Medulla oblongata (tissue), 1 donor: ENCODE measurements at regions not wholly inside any gene's neighbourhood (a gene's known extent, or its start where the extent isn't known, plus 50 kb on each side); places are given as distances from the start of the nearest gene placed in this dataset.
"Not testable (repeated sequence)": the region's sequence is repeated elsewhere in the genome, so short reads cannot be mapped to it uniquely, and the experiment has no call there.

Experiments
- DNase-seq: peaks from one replicate; pipeline ENCODE4 v3.0.0-alpha.2; 2015; ENCODE audit errors: extremely low spot score

DNA sequence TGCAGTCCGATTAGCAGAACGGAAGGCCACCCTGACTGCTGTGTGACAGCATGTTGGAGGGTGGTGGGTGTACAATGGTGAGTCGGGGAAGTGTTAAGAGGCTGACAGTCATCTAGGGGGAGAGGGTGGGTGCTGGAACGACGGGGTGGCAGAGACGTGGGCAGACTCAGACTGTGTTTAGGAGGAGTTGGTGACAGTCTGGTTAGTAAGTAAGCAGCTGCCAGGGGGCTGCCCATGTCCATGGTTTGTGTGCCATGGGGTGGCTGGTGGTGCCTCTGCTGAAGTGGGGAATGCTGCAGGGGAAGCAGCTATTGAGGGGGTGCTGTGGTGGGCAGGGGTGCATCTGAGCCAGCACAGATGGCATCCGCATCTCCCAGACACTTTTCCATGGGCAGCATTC is 51.3 kb upstream of the BOD1 start:
- DNase-seq = no peak

DNA sequence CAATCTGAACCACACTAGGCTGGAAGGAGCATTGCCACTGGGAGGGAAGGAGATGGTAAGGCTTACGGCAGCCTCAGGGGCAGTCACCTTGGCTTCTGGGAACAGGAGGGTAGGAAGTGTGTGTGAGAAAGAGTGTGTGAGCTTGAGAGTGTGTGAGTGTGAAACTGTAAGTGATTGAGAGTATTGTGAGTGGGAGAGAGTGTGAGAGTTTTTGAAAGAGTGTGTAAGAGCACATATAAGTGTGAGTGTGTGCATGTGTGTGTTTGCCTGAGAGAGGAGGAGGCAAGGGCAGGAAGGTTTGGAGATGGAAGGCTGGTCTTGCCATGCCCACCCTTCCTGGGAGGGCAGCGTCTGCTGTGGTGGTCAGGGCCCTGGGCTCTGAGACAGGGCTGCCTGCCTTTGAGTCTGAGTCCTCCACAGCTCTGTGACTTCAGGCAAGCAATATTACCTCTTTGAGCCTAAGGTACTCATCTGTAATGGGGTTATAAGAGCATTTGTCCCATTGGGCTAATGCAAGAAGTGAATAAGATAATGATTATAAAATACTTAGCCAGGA is 51.9 kb upstream of the BOD1 start:
- no peak for DNase-seq

DNA sequence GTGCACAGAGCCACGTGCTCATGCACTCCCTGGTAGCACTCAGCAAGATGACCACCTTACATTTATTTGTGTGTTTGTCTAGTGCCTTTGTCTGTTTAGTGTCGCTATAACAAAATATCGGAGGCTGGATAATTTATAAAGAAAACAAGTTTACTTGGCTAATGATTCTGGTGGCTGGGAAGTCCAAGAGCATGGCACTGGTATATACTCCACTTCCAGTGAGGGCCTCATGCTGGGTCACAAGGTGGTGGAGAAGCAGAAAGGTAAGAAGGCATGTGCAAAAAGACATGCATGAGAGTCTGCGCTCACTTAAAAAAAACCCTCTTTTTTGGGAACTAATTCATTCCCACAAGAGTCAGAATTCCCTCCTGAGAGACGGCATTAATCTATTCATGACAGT is 52.5 kb upstream of the BOD1 start:
- no peak for DNase-seq

DNA sequence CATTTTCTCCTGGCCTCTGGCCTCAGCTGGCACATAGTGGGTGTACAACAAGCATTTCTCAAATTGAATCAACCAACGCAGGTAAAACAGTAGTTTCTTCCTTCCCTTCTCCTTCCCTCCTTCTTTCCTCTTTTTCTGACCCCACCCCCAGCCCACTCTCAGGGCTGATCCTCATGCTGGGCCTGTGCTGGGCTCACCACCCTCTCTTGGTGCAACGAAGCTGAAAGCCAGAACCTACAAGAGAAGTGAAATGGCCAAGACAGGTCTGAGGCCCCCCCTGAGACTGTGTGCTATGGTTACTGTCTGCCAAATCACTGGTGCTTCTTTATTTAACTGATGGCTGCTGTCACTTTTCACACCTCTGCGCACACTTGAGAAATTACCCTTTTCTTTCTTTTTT is 53.0 kb upstream of the BOD1 start:
- DNase-seq = no peak

DNA sequence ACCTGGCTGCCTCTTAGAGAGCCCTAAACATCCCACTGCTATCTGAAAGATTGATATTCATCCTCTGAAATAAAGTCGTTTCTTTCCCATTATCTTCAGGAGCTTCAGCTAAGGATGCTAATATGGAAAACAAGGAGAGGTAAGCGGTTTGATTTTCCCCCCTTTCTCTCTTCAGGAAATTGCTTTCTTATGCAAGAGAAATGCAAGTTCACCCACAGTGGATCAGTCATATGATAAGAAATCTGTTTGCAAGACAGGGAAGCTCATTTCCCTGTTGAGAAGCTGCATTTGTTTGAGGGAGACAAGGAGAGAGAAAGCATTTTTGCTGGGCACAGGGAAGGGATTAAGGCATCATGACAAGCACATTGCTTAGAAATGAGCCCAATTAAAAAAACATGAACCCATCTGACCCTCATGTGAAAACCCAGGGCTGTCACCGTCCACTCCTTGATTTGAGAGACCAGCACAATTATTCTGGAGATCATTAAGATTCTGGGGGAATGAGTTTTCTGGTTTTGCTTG is 53.7 kb upstream of the BOD1 start:
- DNase-seq = peak; percentile 56

DNA sequence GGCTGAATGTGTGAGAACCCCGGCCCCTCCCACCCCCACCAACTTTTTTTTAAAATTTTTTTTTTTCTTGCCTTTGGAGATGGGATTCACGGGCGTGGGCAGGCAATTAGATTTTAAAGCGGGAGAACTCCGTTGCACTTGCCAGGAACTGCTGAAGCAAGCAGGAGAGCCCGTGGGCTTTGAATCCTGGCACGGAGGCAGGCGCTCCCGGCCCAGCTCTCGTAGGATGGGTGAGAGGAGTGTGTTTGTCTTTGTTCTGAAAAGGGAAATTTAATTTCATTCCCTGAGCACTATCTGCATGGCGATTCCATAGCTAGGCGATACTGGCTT is 54.3 kb upstream of the BOD1 start:
- no peak for DNase-seq

DNA sequence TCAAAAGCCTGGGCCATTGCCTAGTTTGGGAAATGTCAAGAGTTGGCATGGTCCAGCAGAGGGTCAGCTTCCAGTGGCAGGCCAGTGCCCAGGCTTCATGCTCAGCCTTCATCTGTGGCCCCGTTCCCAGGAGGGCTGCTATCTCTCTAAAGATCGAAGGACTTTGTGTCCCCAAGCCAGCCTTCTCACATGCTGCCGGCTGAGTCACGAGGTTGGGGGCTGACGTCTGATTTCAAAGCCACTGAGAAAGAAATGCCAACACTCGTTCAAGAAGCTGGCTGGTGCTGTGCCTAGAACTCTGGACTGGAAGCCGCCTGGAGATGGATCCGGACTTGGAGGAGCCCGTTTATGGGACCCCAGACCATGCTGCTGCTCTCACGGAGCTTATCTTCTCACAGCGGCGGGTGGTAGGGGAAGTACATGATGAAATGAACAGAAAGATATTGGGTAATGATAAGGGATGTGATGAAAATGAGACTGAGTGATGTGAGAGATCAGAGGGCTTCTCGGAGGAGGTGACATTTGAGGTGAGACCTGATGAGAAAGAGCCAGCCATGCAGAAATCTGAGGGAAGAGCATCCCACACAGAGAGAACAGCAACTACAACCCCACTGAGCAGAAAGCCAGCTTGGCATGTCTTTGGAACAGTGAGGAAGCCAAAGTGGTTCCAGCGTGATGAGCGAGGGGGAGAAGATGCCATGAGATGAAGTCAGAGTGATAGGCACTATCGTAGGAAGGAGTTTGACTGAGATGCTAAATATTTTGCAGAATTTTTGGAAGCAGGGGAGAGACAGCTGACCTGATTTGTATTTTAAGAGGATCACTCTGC is 54.9 kb upstream of the BOD1 start:
- peak; percentile 87 for DNase-seq

DNA sequence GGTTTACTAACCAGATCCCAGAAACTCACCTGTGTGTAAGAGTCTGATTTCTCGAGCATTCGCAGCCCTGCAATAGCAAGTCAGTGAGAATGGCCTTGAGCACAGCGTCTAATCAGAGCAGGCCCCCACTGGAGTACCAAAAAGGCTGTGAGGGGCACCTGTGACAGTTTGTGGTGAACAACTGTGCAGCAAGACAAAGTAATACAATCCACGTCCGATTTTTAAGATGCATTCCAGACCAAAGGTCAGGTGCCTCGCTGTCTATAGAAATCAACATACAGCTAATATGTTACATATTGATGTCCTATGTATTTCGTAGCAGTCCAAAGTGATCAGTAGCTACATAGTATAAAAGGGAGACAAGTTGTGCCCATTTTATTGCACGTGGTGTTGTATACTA is 55.7 kb upstream of the BOD1 start:
- no peak for DNase-seq

DNA sequence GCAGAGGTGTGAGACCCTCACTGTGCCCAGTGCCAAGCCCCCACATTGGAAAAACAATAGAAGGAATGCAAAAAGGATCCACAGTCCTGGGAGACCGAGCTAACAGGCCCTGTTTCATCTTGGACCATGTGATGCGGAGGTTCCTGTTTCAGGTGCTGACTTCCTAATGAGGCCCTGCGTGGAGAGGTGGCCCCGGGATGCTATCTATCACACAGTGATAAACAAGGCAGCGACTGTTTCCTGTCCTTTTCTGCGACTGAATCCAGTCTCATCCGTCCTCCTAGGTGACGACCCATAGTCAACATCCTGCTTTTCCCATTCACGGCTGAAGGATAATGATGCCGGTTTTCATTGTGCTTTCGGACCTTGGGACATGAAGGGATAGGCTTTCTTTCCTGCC is 56.4 kb upstream of the BOD1 start:
- no peak for DNase-seq

DNA sequence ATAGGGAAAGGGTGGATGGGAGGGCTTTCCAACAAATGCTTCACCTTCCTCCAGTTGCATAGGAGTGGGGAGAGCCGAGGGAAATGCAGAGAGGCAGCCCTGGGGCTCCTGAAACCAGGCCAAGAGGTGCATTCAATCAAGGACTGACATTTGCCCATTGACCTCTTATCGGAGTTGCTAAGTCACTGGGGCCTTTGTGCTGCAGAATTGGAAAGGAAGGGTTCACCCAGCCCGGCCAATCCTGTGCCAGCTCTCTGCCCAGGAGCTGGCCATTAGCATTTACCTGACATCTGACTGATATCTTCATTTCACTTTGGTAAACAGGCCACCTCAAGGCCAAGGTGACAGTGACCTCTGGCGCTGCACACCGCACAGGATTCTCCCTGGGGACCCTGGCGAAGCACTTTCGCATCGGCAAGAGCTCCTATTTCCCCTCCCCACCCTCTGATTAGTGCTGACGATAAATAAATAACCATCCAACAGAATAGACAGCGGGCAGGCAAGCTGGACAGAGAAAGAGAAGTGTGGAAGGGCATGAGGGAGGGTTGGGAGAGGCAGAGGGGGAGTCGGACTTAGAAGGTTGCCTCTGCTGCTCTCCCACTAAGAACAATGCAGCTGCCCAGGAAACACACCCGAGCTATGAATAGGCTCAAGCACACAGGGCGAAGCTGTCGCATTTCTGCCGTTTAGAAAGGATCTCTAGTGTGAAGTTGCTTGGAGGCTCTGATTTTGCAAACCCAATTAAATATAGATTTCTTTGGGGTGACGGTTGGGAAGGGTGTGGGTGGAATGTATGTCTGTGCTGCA is 57.0 kb upstream of the BOD1 start:
- DNase-seq = peak; percentile 30

DNA sequence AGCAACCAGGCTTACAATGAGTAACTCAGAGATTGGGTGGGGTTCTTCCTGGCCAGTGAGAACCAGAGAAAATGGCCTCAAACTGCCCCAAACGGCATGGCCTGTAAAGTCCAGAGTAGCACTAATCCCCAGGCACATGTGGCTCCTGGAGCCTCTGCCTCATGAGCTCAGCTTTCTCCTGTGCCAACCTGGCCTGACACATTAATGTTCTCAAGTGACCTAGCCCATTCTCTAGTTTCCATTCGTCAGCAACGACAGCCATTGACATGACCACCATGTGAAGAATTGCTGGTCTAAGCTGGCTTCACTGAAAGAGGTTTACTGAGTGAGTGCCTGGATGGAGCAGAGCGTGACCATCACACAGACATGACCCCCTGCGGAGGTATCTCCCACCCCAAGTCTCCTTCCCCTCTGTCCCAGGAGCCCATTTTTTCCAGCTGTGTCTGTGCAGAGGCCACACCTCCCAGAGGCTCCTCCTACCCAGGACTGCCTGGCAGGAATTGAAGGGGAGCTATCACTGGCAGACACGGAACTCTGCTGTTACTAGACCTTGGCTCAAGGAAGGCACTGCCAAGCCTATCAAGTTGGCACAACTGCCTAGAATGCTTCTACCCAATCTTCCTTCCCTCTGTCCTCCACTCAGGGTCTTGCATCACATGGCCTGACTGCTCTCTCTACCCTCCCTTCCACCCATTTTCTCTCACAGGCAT is 59.0 kb upstream of the BOD1 start:
- DNase-seq = no peak

DNA sequence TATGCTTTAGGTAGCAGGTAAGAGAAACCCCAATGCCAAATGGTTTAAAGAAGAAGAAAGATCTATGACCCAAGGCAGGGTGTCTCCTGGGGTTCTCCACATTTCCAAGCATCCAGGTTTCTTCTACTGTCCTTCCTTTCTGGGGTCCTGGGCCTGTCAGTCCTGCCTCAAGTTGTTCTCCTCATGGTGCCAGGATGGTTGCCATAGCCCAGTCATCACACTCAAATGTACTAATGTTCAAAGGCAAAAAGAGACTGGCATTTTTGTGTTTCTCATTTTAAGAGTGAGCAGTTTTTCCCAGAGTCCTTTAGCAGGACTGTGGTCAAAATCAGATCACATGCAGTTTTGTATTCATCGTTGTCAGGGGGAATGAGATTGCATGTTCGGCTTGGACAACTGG is 59.9 kb upstream of the BOD1 start:
- no peak for DNase-seq

DNA sequence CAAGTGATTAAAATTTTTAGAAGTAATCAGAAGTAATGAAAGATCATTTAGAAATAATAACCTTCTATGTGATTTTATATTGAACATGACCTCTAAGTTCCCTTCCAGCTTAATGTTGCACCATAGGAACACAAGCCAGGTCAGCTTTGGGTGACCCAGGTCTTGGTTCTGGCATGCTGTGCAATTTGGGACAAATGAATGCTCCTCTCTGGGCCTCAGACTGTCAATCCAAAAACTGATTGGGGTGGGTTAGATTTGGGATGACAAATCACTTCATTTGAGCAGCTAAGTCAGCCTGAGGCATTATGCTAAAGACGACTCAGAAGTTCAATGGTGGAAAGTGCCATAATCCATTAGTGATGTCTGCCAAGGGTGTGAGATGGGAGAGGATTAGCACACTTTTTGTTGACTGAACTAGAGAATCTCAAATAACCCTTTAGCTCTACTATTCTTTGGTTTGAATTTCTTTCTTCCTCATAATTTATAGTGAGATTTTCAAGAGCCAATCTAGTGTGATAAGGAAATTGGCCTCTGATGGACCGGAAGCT is 60.7 kb upstream of the BOD1 start:
- DNase-seq = no peak

DNA sequence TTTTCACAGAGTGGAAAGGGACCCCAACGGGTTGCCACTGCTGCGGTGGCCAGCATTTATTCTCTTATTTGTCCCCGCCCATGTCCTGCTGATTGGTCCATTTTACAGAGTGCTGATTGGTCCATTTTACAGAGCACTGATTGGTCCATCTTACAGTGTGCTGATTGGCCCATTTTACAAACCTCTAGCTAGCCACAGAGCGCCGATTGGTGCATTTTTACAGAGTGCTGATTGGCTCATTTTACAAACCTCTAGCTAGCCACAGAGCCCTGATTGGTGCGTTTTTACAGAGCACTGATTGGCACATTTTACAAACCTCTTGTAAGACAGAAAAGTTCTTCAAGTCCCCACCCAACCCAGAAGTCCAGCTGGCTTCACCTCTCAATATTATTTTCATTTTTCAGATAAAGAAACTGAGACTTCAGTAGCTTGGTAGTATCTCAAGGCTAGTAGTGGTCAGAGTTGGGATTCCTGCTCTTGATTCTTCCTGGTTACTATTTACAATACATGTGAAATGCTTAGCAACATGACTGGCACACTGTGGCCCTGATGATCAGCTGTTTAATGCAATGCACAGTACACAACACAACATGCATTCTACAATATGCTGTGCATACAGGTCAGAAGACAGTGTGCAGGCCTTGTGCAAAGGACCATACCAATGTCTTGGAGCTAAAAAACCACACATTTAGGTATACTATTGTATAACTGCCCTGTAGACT is 63.6 kb upstream of the BOD1 start:
- no peak for DNase-seq

DNA sequence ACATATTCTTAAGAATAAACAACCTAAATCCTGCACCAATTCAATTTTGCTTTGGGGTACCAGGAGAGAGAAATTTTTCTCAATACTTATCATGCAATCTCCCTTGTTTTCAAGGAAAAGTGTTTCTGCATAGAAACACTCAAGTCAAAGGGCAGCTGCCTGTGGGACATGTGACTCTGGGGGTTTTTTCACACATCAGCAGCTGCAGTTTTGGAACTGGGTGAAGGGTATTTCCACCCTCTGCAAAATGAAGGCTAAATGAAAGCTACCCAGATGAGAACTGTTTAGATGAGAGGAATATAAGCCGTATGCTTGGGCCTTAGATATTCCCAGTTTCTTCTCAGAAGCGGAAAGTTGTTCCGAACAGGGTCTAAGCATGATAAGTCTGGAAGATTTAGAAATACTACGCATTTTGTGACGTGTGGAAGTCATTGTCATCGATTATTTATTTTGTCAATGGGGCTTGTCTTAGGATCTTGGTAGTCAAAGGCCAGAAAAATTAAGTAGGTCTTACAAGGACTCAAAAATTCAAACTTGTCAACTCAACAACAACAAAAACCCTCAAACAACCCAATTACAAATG is 64.3 kb upstream of the BOD1 start:
- DNase-seq = no peak

DNA sequence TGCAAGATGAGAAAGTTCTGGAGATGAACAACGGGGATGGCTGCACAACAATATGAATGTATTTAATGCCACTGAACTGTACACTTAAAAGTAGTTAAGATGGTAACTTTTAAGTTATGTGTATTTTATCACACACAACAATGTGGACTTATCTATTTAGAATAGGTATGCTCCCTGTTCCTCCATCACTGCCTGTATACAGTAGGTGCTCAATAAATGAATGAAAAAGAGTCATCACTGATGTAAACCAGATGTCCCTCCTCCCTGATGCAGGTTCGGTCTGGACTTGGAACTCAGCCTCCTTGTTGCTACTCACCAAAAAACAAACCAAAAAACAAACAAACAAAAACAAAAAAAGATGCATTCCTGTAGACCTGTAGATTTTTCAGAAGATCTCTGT is 65.9 kb upstream of the BOD1 start:
- DNase-seq = no peak

DNA sequence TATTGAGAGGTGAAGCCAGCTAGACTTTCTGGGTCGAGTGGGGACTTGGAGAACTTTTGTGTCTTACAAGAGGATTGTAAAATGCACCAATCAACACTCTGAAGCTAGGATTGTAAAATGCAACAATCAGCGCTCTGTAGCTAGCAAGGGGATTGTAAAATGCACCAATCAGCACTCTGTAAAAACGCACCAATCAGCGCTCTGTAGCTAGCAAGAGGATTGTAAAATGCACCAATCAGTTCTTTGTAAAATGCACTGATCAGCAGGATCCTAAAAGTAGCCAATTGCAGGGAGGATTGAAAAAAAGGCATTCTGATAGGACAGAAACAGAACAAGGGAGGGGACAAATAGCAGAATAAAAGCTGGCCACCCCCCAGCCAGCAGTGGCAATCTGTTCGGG is 68.1 kb upstream of the BOD1 start:
- not testable (repeated sequence) for DNase-seq

DNA sequence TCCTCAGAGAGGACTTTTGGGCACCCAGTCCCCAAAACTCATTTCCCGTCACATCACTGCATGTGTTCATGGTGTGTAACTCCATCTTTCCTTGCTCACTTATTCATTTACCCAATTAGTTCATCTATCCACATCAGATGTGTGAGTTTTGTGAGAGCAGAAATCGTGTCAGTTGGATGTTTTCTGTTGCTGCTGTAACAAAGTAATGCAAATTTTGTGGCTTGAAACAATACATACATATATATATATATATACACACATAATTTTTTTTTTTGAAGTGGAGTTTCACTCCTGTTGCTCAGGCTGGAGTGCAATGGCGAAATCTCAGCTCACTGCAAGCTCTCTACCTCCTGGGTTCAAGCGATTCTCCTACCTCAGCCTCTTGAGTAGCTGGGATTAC is 70.5 kb upstream of the BOD1 start:
- no peak for DNase-seq

DNA sequence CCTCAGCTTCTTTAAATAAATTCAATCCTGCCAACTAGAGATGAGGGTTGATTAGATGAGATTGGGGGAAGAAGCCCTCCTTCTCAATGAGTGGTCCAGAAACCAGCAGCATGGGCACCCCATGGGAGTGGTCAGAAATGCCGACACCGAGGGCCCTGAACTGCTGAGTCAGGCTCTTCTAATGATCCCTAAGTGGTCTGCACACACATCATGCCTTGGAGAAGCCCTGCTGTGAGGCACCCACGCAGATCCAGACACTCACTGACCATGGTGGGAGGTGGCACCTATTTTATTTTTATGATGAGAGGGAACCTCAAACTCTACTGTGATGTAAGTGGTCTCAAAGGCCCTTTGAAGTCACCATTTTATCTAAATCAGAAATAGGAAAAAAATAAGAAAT is 72.3 kb upstream of the BOD1 start:
- no peak for DNase-seq

DNA sequence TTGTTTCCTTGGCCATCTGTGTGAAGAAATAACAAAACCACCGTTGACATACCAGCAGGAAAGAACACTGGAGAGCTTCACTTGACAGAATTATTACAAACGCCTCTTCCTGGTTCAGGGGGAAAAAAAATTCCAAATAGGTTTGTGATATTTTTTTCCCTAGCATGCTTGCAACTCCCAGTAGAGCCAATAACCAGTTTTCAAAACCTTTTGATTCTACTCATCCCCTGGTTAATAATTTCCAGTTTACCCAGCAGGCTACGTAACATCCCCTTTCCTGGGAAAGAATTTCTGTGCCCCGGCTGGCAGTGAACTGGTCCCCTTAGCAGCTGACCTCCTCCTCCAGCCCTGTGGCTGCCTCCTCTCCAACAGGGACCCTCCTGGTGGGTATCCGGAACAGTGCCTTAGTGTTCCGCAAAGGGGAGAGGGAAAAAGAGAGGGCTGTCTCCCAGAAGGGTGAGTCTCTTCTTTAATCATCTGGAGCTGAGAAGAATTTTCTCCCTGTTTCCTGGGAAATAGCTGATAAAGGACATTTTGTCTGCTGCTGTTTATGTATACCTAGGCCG is 72.8 kb upstream of the BOD1 start:
- DNase-seq = peak; percentile 21
